GM21529 (cell line): ENCODE measurements at regions not wholly inside any gene's neighbourhood (a gene's known extent, or its start where the extent isn't known, plus 50 kb on each side); places are given as distances from the start of the nearest gene placed in this dataset.
A peak's percentile ranks its signal among the peaks of the same experiment; 100 is the strongest.
"Not testable (repeated sequence)": the region's sequence is repeated elsewhere in the genome, so short reads cannot be mapped to it uniquely, and the experiment has no call there.

Experiments
- ATAC-seq: cut with Tn5 transposase; IDR thresholded peaks from one replicate; pipeline ENCODE4 v1.9.1; 2021; ENCODE audit not compliant: unreplicated experiment

GRCh38 chr16:72657791-72658190, 390.1 kb downstream of the ZFHX3 start:
- ATAC-seq: peak; percentile 88

GRCh38 chr16:72657164-72657563, 390.8 kb downstream of the ZFHX3 start:
- no peak for ATAC-seq

GRCh38 chr16:72654535-72654934, 393.4 kb downstream of the ZFHX3 start:
- no peak for ATAC-seq

GRCh38 chr16:72649254-72649944, 398.5 kb downstream of the ZFHX3 start:
- no peak for ATAC-seq

- ATAC-seq: no peak
These were observed 401.3 kb downstream of the ZFHX3 start for GRCh38 chr16:72646615-72647014.

GRCh38 chr16:72645538-72645937, 402.4 kb downstream of the ZFHX3 start:
- ATAC-seq: no peak

- no peak for ATAC-seq
These were observed 403.0 kb downstream of the ZFHX3 start for GRCh38 chr16:72644911-72645310.

- no peak for ATAC-seq
These were observed 408.4 kb downstream of the ZFHX3 start for GRCh38 chr16:72639494-72639893.

GRCh38 chr16:72637306-72637705, 410.6 kb downstream of the ZFHX3 start:
- no peak for ATAC-seq

- no peak for ATAC-seq
These were observed 412.2 kb downstream of the ZFHX3 start for GRCh38 chr16:72635694-72636093.

GRCh38 chr16:72635104-72635503, 412.8 kb downstream of the ZFHX3 start:
- no peak for ATAC-seq

GRCh38 chr16:72627182-72627896, 420.6 kb downstream of the ZFHX3 start:
- ATAC-seq: not testable (repeated sequence)

- ATAC-seq: no peak
These were observed 421.3 kb downstream of the ZFHX3 start for GRCh38 chr16:72626623-72627022.

GRCh38 chr16:72621651-72622050, 426.3 kb downstream of the ZFHX3 start:
- ATAC-seq: no peak

- ATAC-seq: no peak
These were observed 427.1 kb downstream of the ZFHX3 start for GRCh38 chr16:72620853-72621252.

- no peak for ATAC-seq
These were observed 427.6 kb downstream of the ZFHX3 start for GRCh38 chr16:72620348-72620747.

- ATAC-seq: no peak
These were observed 432.1 kb downstream of the ZFHX3 start for GRCh38 chr16:72615856-72616255.

- no peak for ATAC-seq
These were observed 435.2 kb downstream of the ZFHX3 start for GRCh38 chr16:72612718-72613117.

- no peak for ATAC-seq
These were observed 435.7 kb downstream of the ZFHX3 start for GRCh38 chr16:72612256-72612655.

GRCh38 chr16:72609933-72610332, 438.0 kb upstream of the PMFBP1 start:
- ATAC-seq: no peak

- ATAC-seq: no peak
These were observed 437.1 kb upstream of the PMFBP1 start for GRCh38 chr16:72609066-72609465.

GRCh38 chr16:72604375-72604774, 432.4 kb upstream of the PMFBP1 start:
- ATAC-seq: no peak

- ATAC-seq: no peak
These were observed 430.5 kb upstream of the PMFBP1 start for GRCh38 chr16:72602499-72602898.
